HG02623 (cell line): ENCODE measurements at regions not wholly inside any gene's neighbourhood (a gene's known extent, or its start where the extent isn't known, plus 50 kb on each side); places are given as distances from the start of the nearest gene placed in this dataset.

Experiments
- ATAC-seq: cut with Tn5 transposase; IDR thresholded peaks from one replicate; pipeline ENCODE4 v1.9.1; 2021; ENCODE audit warnings: moderate library complexity; ENCODE audit not compliant: unreplicated experiment

- no peak for ATAC-seq
These were observed 231.6 kb upstream of the TAS2R1 start for GRCh38 chr5:9861666-9862256.

DNA sequence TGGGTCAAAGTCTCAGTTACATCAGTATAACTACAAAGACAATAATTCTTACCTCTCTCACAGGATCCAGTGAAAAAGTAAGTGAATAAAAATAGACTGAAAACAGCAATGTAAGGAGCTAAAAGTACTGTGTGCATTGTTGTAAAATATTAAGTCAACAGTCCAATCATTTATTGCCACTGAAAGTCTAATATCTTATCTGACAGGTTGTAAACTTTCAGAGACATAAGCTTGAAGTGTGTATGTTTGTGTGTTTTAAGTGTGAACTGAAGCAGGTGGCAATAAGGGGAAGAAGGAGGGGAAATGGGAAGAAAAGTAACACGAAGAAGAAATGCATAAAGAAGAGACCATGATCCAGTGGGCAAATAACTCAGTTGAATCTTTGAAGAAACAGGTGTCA lies 229.7 kb upstream of the TAS2R1 start:
- no peak for ATAC-seq

DNA sequence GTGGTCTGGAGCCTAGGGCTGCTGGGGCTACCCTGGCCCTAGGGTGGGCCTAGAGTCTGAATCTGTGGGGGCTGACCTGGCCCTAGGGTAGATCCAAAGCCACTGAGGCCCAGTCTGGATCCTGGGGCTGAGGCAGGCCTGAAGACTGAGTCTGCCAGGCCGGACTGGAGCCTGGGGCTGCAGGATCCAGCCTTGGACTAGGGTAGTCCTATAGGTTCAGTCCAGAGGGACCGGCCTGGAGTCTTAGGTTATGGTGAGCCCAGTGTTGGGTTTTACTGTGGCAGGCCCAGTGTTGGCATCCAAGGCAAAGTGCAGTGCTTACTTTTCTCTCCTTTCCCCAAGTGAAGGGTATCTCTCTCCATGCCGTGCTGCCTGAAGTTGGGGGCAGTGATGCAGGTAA lies 227.9 kb upstream of the TAS2R1 start:
- no peak for ATAC-seq

DNA sequence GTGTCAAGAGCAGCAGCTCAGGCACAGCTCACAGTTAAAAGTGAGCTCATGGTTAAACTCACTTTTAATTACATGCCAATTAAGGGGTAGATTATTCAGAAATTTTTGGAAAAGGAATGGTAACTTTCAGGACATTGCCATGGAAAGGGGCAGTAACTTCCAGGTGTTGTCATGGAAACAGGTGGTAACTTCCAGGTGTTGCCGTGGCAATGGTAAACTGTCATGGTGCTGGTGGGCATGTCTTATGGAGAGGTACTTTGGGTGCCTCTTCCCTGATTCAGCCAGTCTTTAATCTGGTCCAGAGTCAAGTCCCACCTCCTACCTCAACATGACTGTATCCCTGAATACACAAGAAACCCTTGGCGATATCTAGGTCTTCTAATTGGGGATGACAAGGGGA lies 223.2 kb upstream of the TAS2R1 start:
- no peak for ATAC-seq

- no peak for ATAC-seq
These were observed 222.5 kb upstream of the TAS2R1 start for GRCh38 chr5:9852671-9853070.

DNA sequence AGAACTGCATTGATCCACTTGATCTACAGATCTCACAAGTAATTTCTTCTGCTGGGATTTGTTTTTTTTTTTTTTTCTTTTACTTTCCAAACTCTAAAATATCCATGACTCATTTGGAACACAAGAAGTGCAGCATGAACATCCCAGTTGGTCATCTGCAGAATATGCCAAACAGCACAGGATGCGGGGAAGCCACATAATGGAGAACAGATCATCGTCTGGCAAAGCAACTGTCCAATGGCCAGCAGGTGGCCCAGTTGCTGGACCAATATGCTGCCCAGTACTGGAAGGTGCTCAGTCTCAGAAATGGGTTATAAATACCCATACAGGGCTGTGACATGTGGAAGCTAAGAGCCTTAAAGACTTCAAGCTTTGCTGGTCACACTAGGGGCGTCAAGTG lies 221.3 kb upstream of the TAS2R1 start:
- ATAC-seq, result no peak

DNA sequence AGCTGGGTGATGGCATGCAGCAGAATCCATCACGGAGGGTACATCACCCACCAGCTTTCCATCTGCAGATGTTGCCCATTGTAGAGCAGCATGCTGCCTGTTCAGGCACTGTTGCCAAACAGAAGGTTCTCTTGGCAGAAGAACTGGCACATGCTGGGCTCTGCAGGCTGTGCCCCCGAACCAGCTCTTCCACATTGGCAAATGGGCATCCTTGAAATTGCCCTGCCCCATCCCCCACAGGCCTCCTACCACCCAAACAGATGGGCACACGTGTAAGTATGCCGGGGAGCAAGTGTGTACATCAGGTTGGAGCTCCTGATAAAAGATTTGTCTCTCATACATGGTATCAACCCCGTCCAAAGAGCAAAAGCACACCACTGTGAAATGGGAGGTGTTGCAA lies 220.3 kb upstream of the TAS2R1 start:
- no peak for ATAC-seq

DNA sequence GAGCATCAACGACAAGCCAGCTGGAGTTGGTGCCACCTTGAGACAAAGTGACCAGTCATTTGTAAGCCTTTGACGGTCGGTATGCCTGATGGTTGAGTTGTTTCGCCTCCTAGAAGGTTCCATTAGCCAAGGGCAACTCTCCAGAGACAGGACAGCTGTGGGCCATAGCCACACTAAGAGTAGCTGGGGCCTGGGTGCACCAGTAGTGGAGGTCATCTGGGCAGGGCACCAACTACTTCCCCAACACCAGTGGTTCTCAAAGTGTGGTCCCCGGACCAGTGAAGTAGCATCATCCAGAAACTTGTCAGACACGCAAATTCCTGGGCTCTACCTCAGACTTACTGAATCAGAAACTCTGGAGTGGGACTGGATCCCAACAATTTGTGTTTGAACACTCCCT lies 217.5 kb upstream of the TAS2R1 start:
- ATAC-seq, result no peak

- ATAC-seq, result no peak
These were observed 215.0 kb upstream of the TAS2R1 start for GRCh38 chr5:9845185-9845584.

DNA sequence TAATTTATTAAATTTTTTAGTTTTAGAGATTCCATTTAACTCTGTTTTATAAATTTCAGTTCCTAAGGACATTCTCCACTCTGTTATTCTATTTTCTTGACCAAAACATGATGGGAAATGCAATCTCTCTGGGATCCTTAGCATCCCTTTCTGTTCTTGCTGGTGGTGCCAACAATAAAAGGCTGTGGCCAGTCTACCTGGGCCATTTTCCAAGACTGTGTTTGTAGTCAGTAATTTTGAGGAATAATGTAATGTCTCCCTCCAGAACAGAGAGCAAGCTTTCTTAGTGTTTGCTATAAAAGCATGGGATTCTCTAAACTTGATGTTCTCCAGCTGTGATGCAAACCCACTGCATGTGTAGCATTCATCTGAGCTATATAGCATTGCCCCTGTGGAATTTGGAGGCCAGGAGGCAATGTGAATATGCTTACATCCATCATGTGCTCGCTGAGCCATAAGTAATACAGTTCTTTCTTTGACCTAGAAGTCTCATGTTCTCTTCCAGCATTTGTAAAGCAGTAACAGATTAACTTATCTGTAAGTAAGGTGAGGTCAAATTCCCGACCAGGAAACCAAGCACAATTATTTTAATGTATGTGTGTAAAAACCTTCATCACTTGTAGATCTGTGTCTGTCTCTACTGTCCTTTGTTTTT lies 211.5 kb upstream of the TAS2R1 start:
- no peak for ATAC-seq

DNA sequence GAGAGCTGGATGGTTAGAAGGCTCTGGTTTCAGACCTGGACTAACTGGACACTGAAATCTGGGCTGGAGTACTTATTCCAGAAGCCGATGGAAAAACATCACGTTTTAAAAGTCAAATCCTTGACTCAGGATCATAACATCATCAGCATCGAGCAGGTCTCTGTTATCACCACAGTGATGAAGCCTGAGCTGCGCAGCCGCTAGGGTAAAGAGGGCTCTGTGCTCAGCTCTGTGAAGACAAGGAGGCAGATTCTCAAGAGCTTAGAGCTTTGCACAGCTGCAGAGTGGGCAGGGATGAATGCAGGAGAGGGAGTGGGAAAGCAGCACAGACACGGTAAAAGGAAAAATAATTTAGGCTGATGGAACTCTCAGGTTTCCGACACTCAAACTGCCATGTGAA lies 208.8 kb upstream of the TAS2R1 start:
- ATAC-seq, result no peak

DNA sequence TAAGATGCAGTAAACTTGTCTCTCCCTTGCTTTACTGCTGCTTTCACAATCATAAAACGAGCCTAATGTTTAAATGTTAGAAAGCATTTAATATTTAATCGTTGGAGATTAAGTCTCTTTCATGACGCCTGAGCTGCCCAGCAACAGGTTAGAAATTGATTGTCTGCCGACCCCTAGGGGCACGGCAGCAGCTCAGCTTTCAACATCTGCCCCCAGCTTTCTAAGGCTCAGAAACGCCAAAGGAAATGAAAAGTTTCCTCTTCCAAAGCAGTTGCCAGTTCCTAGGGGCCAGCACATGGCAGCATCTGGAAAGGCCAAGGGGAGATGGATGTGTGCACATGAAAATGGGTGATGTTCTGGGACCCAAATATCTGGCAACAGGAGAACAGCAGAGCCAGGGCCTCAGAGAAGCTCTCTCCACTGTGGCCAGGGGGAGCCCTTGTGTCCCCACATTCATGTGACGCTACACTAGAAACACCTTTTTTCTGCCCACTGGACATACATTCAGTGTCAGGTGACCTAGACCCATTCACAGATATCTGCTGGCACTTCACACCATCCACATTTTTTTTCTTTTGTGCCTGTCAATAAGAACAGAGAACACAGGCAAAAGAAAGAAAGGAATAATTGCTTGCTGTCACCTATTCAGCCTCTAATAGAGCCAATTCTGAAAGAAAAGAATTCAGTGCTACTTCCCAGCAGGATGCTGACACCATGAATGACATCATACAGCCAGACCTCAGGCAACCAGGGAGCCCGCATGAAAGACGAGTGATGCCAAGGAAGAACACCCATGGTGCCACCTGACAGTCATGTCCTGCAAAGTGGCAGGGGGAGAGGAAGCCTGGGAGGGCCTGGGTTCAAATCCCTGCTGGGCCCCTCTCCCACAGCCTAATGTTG lies 205.0 kb upstream of the TAS2R1 start:
- ATAC-seq, result no peak

DNA sequence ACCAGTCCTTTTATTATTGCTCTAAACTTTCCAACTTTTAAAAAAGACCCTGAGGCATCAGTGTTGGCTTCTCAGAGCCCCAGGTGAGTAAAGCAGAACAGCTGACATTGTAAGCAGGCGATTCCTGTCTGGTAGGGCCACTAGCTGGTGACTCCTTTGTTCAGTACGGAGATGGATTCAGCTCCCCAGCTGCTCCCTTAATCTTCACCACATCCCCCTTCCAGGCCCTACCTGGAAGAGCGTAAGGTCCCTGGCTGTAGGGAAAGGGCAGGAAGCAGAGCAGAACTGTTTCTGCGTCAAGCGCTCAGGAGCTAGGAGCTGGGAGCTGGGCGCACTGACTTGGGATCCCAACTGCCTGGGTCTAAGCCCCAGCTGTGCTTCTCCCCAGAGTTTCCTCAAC lies 203.7 kb upstream of the TAS2R1 start:
- no peak for ATAC-seq

DNA sequence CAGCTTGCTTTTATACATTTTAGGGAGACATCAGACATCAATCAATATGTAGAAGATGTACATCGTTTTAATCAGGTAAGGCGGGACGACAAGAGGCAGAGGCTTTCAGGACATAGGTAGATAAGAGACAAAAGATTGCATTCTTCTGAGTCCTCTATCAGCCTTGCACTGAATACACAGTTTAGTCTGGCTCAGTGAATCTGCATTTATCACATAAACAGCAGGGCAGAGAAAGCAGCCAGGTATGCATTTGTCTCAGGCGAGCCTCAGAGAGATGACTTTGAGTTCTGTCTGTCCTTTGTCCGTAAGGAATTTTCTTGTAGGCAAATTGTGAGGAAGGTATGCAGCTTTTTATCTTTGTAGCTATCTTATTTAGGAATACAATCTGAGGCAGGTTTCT lies 202.8 kb upstream of the TAS2R1 start:
- ATAC-seq, result no peak

- no peak for ATAC-seq
These were observed 201.7 kb upstream of the TAS2R1 start for GRCh38 chr5:9831823-9832222.

- ATAC-seq, result no peak
These were observed 200.0 kb upstream of the TAS2R1 start for GRCh38 chr5:9830184-9830583.

GRCh38 chr5:9829621-9830020 lies 199.5 kb upstream of the TAS2R1 start:
- ATAC-seq, result no peak

GRCh38 chr5:9820691-9821449 lies 190.7 kb upstream of the TAS2R1 start:
- no peak for ATAC-seq

DNA sequence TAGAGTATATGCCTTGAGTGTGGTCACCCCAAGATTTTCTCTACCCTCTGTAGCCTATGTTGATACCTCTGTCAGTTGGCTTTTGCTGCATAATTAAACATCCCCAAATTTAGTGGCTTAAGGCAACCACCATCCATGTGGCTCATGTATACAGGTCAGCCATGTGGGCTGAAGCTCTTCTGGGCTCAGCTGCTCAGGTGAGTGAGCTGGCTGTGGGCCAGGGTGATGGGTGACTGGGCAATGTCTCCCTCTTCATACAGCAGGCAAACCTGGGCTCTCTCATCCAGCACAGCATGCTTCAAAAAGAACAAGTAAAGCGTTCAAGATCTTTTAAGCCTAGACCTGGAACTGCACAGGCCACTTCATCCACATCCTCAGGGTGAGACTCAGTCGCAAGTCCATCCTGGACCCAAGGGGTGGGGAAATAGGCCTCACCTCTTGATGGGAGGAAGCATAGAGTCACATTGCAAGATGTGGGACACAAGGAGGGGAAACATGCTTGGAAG lies 188.2 kb upstream of the TAS2R1 start:
- no peak for ATAC-seq

- ATAC-seq, result no peak
These were observed 187.7 kb upstream of the TAS2R1 start for GRCh38 chr5:9817819-9818218.

- no peak for ATAC-seq
These were observed 184.9 kb upstream of the TAS2R1 start for GRCh38 chr5:9815051-9815450.
